Mesenchymal stem cell (in vitro differentiated cells and primary cell): ENCODE measurements at regions not wholly inside any gene's neighbourhood (a gene's known extent, or its start where the extent isn't known, plus 50 kb on each side); places are given as distances from the start of the nearest gene placed in this dataset.
A peak's percentile ranks its signal among the peaks of the same experiment; 100 is the strongest.

Experiments used
- DNase-seq: peaks from one replicate; pipeline ENCODE4 v3.0.0-alpha.2; 2013
- H2AFZ ChIP-seq: one replicate; pipeline ENCODE4 v1.6.1; 2013; ENCODE audit warnings: low read depth, mild to moderate bottlenecking, control low read depth, inconsistent platforms, low read length, moderate library complexity
- H2AK5ac ChIP-seq: 2 replicates; pipeline ENCODE4 v1.6.1; 2013; ENCODE audit warnings: low read length, moderate library complexity, mild to moderate bottlenecking, inconsistent platforms; ENCODE audit not compliant: severe bottlenecking
- H2BK120ac ChIP-seq: one replicate; pipeline ENCODE4 v1.6.1; 2013; ENCODE audit warnings: low read depth, mild to moderate bottlenecking, inconsistent platforms, low read length, moderate library complexity
- H2BK12ac ChIP-seq, 2 experiments: one replicate each; pipeline ENCODE4 v1.6.1; 2013; ENCODE audit warnings: inconsistent platforms in 2 of 2, low read length in 2 of 2, mild to moderate bottlenecking in 2 of 2, moderate library complexity in 2 of 2, control low read depth in 1 of 2
- H2BK15ac ChIP-seq: one replicate; pipeline ENCODE4 v1.6.1; 2013; ENCODE audit warnings: mild to moderate bottlenecking, low read depth, inconsistent platforms; ENCODE audit not compliant: poor library complexity, severe bottlenecking
- H2BK5ac ChIP-seq: 2 replicates; pipeline ENCODE4 v1.6.1; 2013; ENCODE audit warnings: low read depth, mild to moderate bottlenecking, low read length, control low read depth, inconsistent platforms; ENCODE audit not compliant: poor library complexity, severe bottlenecking
- H3K14ac ChIP-seq, 2 experiments: one replicate each; pipeline ENCODE4 v1.6.1; 2013; ENCODE audit warnings: inconsistent platforms in 2 of 2, low read length in 2 of 2, control low read depth in 1 of 2, mild to moderate bottlenecking in 1 of 2, moderate library complexity in 1 of 2
- H3K18ac ChIP-seq, 2 experiments: one replicate each; pipeline ENCODE4 v1.6.1; 2013; ENCODE audit warnings: inconsistent platforms in 2 of 2, low read length in 2 of 2, control low read depth in 1 of 2, low read depth in 1 of 2, mild to moderate bottlenecking in 1 of 2
- H3K23ac ChIP-seq, 2 experiments: one replicate each; pipeline ENCODE4 v1.6.1; 2013; ENCODE audit warnings: inconsistent platforms in 2 of 2, low read length in 2 of 2, mild to moderate bottlenecking in 2 of 2, moderate library complexity in 2 of 2, control low read depth in 1 of 2
- H3K27ac ChIP-seq: 2 replicates; pipeline ENCODE4 v1.5.1; 2013; ENCODE audit warnings: mild to moderate bottlenecking, moderate library complexity, low read length, control low read depth, inconsistent platforms; ENCODE audit not compliant: poor library complexity, severe bottlenecking
- H3K27me3 ChIP-seq, 2 experiments: 2 replicates each; pipeline versions ENCODE4 v1.6.1 to v1.7.0; 2013; ENCODE audit warnings: low read length in 2 of 2, mild to moderate bottlenecking in 2 of 2, moderate library complexity in 2 of 2, control low read depth in 1 of 2, inconsistent platforms in 1 of 2; ENCODE audit not compliant: control insufficient read depth in 1 of 2, insufficient read depth in 1 of 2
- H3K36me3 ChIP-seq, 2 experiments: 2 replicates each; pipeline versions ENCODE4 v1.6.1 to v1.7.0; 2013; ENCODE audit warnings: low read length in 2 of 2, control low read depth in 1 of 2, inconsistent platforms in 1 of 2, low read depth in 1 of 2, mild to moderate bottlenecking in 1 of 2; ENCODE audit not compliant: insufficient read depth in 2 of 2, control insufficient read depth in 1 of 2
- H3K4ac ChIP-seq, 2 experiments: one replicate each; pipeline ENCODE4 v1.6.1; 2013; ENCODE audit warnings: inconsistent platforms in 2 of 2, low read length in 2 of 2, mild to moderate bottlenecking in 2 of 2, moderate library complexity in 2 of 2, control low read depth in 1 of 2, low read depth in 1 of 2
- H3K4me1 ChIP-seq: 2 replicates; pipeline ENCODE4 v1.6.1; 2013; ENCODE audit warnings: low read depth, low read length, control low read depth; ENCODE audit not compliant: control insufficient read depth, insufficient read depth
- H3K4me2 ChIP-seq: 2 replicates; pipeline ENCODE4 v1.6.1; 2013; ENCODE audit warnings: low read length, mild to moderate bottlenecking, inconsistent platforms; ENCODE audit not compliant: poor library complexity, severe bottlenecking
- H3K4me3 ChIP-seq, 2 experiments: 2 replicates each; pipeline versions ENCODE4 v1.5.1 to v1.7.0; 2013; ENCODE audit warnings: low read length in 2 of 2, mild to moderate bottlenecking in 2 of 2, control low read depth in 1 of 2, low read depth in 1 of 2; ENCODE audit not compliant: insufficient read depth in 1 of 2
- H3K79me1 ChIP-seq: replicated peaks from 2 replicates; pipeline ENCODE4 v1.6.1; 2013; ENCODE audit warnings: mild to moderate bottlenecking, control low read depth, low read length, inconsistent platforms; ENCODE audit not compliant: poor library complexity, severe bottlenecking
- H3K9ac ChIP-seq: 2 replicates; pipeline ENCODE4 v1.7.0; 2013; ENCODE audit warnings: mild to moderate bottlenecking, low read length, moderate library complexity
- H3K9me3 ChIP-seq: 2 replicates; pipeline ENCODE4 v1.7.0; 2013; ENCODE audit warnings: mild to moderate bottlenecking, low read length; ENCODE audit not compliant: control insufficient read depth
- H4K8ac ChIP-seq: one replicate; pipeline ENCODE4 v1.6.1; 2013; ENCODE audit warnings: inconsistent platforms, mild to moderate bottlenecking, low read length, moderate library complexity
- H4K91ac ChIP-seq: one replicate; pipeline ENCODE4 v1.6.1; 2013; ENCODE audit warnings: mild to moderate bottlenecking, low read length, inconsistent platforms
- WGBS: methylation state at CpG from one replicate; pipeline ENCODE4 v1.1.7; 2013; ENCODE audit warnings: mixed read lengths; 5-methylcytosine and 5-hydroxymethylcytosine counted together

DNA sequence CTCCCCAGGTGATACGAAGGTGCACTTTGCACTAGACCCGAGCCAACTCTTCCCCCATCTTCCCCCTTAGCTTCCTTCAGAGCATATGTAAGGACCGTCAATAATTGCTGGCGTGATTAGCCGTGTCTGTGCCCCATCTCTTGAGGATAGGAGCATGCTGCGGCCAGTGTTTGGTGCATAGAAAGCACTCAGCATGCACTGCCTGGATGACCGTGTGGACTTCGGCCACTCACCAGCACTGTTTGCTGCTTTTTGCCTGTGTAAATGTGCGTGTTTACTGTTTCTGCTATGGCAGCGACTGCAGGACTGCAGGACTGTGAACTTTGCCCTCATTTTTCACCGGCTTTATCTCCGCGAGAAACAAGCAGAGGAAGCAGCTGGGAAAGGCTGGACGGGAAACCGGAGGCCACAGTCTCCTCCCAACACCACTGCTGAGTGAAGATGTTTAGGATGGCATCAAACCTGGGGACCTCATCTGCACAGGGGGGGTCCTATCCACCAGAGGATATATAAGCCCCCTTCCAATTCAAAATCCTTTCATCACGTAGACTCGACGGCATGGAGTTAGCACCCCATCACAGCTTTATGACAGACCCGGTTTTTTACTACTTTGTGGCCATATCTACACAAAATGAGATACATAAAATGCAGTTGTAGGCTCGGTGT lies 150.6 kb upstream of the AFDN start:
- Histone ChIP-seq H2AK5ac (no peak overlapping the region), H3K18ac (peak overlapping the region; percentile 56 to 93), H2BK5ac (no peak overlapping the region), H2BK12ac (peak overlapping the region; percentile 72 to 93), H2BK120ac (peak overlapping the region; percentile 80), H4K91ac (peak overlapping the region; percentile 19), H3K27ac (no peak overlapping the region), H3K23ac (no peak overlapping the region), H3K4ac (peak overlapping the region in 1 of 2 experiments; percentile 88), H3K79me1 (no peaks in the 10 kb centered on the region), H3K14ac (peak overlapping the region in 1 of 2 experiments; percentile 3), H3K4me3 (no peak overlapping the region), H4K8ac (peak overlapping the region; percentile 21), H3K4me2 (no peak overlapping the region), H3K9me3 (no peaks in the 10 kb centered on the region), H3K9ac (no peak overlapping the region), H2AFZ (no peak overlapping the region), H3K4me1 (peaks cover 13% of the 10 kb centered on the region), H3K36me3 (no peaks in the 10 kb centered on the region), H2BK15ac (no peak overlapping the region), H3K27me3 (peaks cover 41 to 55% of the 10 kb centered on the region in 2 experiments)
- 33% methylated on average over 20 of the region's 20 CpGs for WGBS
- DNase-seq: peak; percentile 90

DNA sequence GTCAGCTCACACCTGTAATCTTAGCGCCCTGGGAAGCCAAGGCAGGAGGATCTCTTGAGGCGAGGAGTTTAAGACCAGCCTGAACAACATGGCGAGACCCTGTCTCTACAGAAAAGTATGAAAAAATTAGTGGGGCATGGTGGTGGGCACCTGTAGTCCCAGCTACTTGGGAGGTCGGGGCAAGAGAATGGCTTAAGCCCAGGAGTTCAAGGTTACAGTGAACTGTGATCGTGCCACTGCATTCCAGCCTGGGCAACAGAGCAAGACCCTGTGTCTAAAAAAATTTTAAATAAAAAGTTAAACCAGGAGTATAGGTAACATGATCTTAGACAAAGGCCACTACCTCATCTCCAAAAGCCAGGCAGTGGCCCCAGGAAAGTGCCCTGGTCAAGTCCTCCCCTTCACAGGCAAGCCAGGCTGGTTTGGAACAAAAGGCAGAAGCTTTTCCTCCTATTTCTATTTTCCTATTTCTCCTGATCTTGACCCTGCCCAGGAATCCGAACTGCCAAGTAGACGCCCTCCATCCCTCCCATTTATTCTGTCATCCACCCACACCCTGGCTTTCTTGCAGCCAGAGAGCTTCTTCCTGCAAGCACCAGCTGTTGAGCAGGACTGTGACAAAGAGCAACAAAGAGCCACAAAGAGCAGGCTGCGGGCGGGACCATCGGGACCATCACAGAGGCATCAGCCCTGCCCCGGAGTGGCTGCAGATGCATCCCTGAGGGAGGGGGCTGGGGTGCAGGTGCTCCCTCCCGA lies 149.9 kb upstream of the AFDN start:
- peaks cover 41 to 58% of the 10 kb centered on the region in 2 experiments for H3K27me3 ChIP-seq
- H2BK15ac ChIP-seq: peak overlapping the region; percentile 68
- no peak overlapping the region for H2BK5ac ChIP-seq
- peak overlapping the region; percentile 56 to 93 for H3K18ac ChIP-seq
- no peak overlapping the region for H2AK5ac ChIP-seq
- H4K8ac ChIP-seq: peak overlapping the region; percentile 67
- peak; percentile 50 for DNase-seq
- H3K4me1 ChIP-seq: peaks cover 13% of the 10 kb centered on the region
- H2AFZ ChIP-seq: no peak overlapping the region
- H4K91ac ChIP-seq: peak overlapping the region; percentile 19
- H3K36me3 ChIP-seq: no peaks in the 10 kb centered on the region
- 60% methylated on average over 11 of the region's 12 CpGs for WGBS
- no peak overlapping the region for H3K27ac ChIP-seq
- H3K4ac ChIP-seq: peak overlapping the region; percentile 13 to 88
- H2BK12ac ChIP-seq: peak overlapping the region; percentile 72 to 93
- H3K23ac ChIP-seq: no peak overlapping the region
- H3K14ac ChIP-seq: no peak overlapping the region
- H3K79me1 ChIP-seq: no peaks in the 10 kb centered on the region
- H3K4me2 ChIP-seq: no peak overlapping the region
- H3K4me3 ChIP-seq: no peak overlapping the region
- H2BK120ac ChIP-seq: peak overlapping the region; percentile 80
- H3K9ac ChIP-seq: no peak overlapping the region
- H3K9me3 ChIP-seq: no peaks in the 10 kb centered on the region

DNA sequence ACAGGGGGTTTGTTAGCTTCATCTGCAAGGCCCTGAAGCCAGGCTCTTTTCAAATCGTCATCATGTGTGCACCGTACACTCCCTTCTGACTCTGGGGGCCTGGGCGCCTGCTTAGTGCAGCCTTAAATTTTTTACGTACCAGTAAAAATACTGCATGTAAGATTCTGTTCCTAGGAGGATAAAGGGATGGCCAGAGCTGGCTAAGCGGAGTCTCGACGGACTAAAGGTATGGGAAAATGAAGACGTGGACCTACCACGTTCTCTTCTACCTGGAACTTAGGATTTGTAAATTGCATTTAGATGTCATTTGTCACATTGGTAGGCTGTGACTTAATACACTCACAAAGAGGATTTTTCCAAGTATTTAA lies 149.3 kb upstream of the AFDN start:
- Histone ChIP-seq H2AFZ (no peak overlapping the region), H2BK12ac (peak overlapping the region in 1 of 2 experiments; percentile 60), H2BK5ac (no peak overlapping the region), H3K9ac (no peak overlapping the region), H3K27ac (no peak overlapping the region), H3K23ac (no peak overlapping the region), H3K4ac (peak overlapping the region in 1 of 2 experiments; percentile 13), H4K91ac (no peak overlapping the region), H3K4me1 (peaks cover 13% of the 10 kb centered on the region), H2BK15ac (peak overlapping the region; percentile 68), H3K79me1 (no peaks in the 10 kb centered on the region), H2AK5ac (no peak overlapping the region), H3K9me3 (no peaks in the 10 kb centered on the region), H3K4me3 (no peak overlapping the region), H4K8ac (peak overlapping the region; percentile 67), H2BK120ac (peak overlapping the region; percentile 71), H3K36me3 (no peaks in the 10 kb centered on the region), H3K14ac (no peak overlapping the region), H3K27me3 (peaks cover 41 to 58% of the 10 kb centered on the region in 2 experiments), H3K18ac (peak overlapping the region; percentile 8 to 29), H3K4me2 (no peak overlapping the region)
- 81% methylated on average over 9 of the region's 9 CpGs for WGBS
- no peak for DNase-seq
